GM18508 (cell line): ENCODE measurements at regions not wholly inside any gene's neighbourhood (a gene's known extent, or its start where the extent isn't known, plus 50 kb on each side); places are given as distances from the start of the nearest gene placed in this dataset.

ENCODE experiments used
- ATAC-seq: cut with Tn5 transposase; IDR thresholded peaks from one replicate; pipeline ENCODE4 v1.9.1; 2021; ENCODE audit warnings: moderate number of reproducible peaks; ENCODE audit not compliant: insufficient read depth, unreplicated experiment

DNA sequence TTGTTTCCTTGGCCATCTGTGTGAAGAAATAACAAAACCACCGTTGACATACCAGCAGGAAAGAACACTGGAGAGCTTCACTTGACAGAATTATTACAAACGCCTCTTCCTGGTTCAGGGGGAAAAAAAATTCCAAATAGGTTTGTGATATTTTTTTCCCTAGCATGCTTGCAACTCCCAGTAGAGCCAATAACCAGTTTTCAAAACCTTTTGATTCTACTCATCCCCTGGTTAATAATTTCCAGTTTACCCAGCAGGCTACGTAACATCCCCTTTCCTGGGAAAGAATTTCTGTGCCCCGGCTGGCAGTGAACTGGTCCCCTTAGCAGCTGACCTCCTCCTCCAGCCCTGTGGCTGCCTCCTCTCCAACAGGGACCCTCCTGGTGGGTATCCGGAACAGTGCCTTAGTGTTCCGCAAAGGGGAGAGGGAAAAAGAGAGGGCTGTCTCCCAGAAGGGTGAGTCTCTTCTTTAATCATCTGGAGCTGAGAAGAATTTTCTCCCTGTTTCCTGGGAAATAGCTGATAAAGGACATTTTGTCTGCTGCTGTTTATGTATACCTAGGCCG, 72.8 kb upstream of the BOD1 start:
- no peak for ATAC-seq

DNA sequence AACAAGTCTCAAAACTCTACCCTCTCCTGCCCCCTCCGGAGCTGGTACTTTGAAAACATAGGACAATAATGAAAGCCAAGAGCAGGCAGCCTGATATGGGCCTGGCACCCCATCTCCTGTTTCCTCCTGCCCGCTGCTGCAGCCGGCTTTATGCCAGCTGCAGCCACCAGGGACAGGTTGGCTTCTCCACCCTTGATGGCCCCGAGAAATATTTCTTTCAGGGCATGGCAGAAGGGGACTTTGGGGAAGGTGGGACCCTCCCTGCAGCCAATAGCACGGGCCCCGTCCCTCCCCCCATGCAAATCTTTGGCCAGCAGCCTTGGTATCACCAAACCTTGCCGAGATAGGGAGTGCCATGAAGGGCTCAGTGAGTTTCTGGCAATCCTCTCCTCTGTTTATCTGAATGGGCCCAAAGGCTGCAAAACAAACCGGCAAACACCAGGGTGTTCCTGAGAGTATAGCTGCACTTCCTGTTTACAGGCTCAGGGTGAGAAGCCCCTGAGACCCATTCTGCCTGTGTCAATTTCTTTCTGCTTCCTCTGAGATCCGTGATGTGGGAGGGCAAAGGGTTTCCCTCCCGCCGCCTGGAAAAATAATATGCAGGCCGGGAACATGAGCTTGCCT, 73.4 kb upstream of the BOD1 start:
- no peak for ATAC-seq

DNA sequence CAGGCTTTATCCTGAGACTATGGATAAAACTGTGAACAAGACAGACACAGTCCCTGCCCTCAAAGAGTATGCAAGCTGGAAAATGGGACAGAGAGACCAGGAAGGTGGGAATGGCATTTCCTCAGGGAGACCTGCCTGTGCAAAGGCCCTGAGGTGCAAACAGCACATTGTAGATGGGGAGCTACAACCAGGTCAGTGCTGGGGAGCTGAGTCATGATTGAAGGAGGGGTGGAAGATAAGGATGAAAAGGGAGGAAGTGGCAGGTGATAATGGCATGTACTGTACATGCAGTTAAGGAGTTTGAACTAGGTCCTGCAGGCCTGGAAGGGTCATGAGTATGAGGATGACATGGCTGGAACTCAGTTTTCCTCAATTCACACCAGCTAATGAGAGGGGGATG, 75.5 kb upstream of the BOD1 start:
- no peak for ATAC-seq

DNA sequence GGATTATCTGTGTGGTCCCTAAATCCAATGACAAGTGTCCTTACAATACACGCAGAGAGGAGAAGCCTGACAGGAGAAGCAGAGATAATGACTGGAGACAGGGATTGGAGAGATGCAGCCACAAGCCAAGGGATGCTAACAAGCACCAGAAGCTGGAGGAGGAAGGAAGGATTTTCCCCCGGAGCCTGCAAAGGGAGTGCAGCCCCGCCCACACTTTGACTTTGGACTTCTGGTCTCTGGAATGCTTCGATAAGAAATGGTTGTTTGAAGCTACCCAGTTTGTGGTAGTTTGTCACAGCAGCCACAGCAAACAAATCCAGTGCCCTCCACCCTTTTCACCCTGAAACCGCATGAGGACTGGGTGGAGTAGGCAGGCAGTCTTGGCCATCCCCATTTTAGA, 77.2 kb upstream of the BOD1 start:
- no peak for ATAC-seq

DNA sequence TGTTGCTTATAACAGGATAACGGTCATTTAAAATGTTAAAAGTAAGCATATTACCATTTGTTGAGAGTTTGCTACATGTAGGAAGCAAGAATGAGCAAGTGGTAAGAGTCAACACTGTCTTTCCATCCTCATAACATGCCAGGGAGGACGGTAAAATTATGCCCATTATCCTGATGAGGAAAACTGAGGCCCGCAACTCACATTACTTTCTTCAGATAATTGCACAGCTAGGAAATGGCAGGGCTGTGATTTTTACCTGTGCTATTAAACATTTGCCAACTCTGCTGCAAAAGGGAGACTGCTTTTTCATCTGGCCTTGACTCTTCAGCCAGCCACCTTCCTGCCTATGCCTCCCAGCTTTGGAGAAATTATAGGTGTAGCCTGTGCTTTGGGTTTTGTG, 79.8 kb upstream of the BOD1 start:
- no peak for ATAC-seq

DNA sequence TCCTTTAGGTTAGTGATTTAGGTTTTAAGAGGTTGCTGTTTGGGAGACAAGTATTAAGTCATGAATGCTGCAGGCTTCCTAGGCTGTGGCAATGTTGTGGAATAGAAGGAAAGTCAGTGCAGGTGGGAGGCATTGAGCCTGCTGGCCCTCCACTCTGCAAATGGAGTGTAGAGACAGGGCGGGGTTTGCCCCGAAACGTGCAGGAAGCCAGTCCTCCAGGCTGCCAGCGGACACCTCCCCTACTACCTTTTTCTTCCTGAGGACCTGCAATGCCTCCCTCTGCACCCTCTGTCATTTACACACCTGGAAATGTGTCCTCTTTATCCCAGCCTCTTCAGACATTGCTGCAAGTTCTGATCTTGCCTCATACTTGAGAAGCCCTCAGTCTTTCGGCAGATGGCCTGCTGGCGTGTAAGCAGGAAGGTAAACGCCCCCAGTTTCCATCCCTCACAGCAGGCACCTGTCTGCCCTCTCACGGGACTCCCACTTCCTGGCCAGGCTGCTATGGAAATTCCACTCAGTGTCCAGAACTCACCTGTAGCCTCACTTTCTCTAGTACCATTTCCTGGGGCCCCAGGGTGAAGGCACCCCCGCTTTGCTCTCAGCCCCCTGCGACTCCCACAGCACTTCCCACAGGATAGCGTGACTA, 81.6 kb upstream of the BOD1 start:
- no peak for ATAC-seq

DNA sequence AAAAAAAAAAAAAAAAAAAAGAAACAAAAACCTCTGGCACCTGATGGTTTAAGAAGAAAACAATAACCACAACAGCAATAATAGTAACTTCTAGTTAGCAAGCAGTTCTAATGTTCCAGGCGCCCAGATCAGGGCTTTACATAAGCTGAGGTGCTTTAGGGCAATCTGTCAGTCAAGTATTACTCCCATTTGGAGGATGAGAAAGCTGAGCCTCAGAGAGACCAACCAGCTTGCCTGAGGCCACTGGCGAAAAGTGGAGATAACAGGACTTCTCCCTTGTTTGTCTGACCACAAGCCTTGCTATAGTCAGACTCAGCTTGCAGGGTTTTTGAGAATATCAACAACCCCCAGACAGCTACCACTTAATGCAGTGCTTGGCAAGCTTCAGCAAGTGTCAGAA, 83.5 kb upstream of the BOD1 start:
- ATAC-seq: no peak

DNA sequence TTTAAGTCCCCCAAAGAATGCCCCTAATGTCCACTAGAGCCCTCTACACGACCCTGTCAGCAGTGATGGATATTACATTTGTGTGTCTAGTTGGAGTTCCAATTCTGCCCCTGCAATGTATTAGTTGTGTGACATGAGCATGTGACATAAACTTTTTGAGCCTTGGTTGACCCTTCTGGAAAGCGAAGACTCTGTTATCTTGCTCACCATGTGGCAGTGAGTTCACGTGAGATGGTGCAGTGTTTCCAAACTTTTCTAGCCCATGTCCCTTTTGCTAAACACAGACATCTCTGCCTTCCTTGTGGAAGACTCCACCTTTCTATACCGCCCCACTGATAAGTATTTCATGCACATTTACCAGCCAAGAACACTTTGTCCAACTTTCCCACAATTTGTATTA, 87.0 kb upstream of the BOD1 start:
- no peak for ATAC-seq

DNA sequence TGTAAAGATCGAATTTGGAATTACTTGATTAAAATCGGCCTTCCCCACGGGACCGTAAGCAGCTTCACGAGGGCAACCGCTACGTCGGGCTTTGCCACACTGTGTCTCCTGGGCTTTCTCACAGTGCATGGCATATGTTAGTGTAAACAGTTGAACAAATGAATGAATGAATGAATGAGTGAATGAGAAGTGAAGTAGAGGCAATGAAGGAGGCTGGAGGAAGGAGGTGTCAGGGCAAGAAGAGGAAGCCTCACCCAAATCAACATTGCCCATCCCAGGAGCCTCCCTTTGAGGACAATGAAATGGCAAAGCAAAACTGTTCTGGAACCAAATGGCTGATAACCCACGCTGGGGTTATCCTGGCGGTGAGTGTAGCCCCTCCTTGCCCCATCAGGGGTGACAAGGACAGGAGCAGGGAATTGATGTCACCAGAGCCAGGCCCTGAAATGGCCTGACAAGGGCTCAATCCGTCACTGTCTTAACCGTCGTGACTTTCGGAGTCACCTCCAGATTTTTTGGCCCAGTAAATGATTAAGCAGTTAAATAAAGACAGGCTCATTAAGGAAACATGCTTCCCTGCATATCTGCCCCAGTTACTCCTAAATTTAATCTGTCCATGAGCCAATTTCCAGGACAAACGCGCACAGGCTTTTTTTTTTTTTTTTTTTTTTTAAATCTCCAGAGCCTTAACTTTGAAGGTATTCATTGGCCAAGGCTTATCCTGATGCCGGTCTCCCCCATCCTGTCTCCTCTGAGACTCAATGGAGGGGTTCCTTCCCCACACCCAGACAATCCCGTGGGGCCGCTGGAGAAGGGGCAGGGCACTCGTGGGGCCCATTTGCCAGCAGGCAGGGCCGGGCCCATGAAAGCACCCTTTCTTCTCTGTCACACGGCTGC, 88.4 kb upstream of the BOD1 start:
- ATAC-seq: no peak

DNA sequence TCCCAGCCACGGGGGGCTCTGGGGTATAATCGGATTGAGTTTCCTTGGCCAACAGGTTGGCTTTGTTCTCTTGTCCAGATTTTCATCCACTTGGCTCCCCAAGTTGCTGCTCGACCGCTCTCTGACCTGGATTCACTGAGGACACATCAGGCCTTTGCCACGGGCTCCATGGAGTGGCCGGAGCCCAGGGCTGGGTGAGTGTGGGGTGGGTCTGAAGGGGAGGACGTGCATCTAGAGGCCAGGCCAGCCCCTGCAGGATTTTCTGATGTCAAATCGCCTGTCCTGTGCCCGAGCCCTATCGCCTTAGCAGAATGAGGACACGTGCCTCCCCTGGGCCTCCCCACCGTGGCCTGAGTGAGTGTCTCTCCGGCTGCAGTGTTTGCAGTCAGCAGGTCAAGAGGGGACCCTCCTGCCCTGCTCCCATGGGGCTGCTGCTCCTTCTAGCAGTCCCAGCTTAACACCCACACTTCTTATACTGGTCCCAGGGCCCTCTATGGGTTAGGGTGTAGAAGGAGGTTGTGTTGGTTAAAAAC, 89.1 kb upstream of the BOD1 start:
- no peak for ATAC-seq

DNA sequence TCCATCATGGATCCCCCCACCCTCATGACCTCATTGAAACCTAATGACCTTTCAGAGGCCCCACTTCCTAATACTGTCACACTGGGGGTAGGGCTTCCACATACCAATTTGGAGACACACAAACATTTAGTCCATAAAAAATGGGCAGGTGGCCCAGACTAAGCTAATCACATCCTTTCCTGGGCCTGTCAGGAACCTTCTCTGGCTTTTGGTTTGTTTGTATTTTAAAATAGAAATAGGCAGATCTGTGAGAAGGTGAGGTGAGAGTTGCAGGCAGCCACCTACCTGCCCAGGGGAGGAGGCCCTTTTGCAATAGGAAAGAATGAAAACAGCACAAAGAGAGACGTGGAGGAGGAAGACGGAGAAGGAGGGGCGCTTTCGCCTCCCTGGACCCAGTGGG, 90.2 kb upstream of the BOD1 start:
- ATAC-seq: no peak

DNA sequence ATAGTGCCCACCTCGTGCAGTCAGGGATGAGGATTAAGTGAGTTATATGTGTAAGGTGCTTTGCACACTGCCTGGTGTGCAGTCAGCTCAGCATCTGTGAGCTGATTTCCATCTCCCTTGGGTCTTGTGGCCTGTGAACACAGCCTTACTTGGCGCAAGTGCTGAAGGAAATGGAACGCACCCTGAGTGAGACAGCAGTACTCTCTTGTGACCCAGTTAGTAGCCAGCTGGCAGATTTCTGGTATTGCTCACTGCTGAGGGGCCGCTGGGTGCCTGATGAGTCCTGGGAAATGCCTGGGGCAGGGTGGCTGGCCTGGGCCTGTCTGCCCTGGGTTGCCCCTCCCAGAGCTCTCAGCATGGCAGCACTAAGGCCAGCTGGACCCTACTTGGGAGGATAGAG, 90.9 kb upstream of the BOD1 start:
- peak; percentile 45 for ATAC-seq

DNA sequence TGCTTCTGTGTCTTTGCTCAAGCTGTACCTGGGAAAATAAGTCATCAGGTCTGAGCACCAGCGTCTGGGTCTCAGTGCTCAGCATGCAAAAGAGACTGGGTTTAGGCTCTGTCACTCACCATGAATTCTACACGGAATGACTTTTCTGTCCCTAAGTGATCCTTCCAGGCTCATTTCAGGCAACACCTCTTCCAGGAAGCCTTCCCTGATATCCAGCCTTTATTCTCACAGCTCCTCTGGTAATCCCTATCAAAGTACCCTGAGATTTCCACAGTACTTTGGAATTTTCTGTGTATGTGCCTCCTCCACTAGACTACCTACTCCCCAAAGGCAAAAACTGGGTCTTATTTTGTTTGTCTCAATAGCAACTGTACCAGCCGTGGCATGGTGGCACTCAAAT, 92.7 kb upstream of the BOD1 start:
- ATAC-seq: no peak

DNA sequence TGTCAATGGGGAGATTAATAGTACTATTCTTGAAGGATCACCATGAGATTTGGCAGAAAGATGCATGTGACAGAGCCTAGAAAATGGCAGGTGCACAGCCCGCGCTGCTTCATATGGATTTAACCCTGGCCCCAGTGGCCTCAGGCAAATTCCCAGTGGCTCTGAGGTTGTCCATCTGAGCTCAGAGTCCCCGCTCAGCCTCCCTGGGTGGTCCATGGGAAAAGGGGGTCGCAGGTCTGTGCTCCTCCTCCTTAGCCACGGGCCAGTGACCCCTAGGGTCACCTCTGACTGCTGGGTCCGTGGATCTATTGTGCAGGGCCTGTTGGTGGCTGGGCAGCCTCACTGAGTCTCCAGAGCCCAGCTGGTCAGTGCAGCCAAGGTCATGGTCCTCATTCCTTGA, 93.3 kb upstream of the BOD1 start:
- no peak for ATAC-seq

DNA sequence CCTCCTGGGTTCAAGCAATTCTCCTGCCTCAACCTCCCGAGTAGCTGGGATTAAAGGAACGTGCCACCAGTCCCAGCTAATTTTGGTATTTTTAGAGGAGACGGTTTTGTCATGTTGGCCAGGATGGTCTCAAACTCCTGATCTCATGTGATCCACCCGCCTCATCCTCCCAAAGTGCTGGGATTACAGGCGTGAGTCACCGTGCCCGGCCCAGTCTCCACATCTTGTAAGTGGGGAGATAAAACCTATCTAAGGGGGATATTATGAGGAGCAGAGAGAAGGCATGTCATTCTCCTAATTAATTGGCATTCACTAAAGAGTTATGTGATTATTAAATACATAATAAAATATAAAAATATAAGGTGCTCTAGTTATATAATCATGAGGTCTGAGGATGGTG, 94.1 kb upstream of the BOD1 start:
- ATAC-seq: no peak

DNA sequence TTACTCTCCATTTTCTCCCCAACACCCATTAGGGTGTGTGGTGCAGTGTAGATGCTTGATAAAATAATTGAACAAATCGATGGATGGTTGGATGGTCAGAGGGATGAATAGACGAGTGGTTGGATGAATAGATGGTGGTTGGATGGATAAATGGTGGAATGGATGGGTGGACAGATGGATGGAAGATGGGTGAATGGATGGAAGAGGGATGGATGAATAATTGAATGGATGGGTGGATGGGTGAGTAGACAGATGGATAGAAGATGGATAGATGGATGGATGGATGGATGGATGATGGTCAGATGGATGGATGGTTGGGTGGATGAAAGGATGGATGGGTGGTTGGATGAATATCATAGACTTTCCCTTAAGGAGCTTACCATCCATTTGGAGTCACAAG, 95.0 kb upstream of the BOD1 start:
- ATAC-seq: no peak

DNA sequence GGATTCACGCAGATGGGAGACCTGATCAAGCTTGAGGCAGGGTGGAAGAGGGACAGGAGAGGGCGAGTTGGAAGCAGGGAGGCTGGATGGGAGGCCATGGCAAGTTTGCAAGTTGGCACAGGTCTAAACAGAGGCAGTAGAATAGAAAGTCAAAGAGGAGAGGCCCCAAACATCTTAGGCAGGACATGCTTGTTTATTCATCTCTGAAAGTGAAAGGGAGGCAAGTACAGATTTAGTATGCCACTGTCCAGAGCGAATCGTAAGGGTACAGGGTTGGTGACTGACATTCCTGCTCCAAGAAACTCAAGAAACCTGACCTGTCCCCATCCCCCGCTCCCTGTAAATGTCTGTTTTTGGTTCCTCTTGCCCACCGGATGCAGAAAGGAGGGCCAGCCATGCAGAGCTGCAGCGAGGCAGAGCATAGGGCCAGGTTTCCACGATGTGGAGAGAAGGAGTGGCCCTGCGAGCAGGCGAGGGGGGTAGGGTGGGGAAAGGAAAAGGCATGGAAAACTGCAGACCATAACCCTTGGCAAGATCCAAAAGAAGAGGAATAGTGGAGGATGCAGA, 96.2 kb upstream of the BOD1 start:
- ATAC-seq: no peak

DNA sequence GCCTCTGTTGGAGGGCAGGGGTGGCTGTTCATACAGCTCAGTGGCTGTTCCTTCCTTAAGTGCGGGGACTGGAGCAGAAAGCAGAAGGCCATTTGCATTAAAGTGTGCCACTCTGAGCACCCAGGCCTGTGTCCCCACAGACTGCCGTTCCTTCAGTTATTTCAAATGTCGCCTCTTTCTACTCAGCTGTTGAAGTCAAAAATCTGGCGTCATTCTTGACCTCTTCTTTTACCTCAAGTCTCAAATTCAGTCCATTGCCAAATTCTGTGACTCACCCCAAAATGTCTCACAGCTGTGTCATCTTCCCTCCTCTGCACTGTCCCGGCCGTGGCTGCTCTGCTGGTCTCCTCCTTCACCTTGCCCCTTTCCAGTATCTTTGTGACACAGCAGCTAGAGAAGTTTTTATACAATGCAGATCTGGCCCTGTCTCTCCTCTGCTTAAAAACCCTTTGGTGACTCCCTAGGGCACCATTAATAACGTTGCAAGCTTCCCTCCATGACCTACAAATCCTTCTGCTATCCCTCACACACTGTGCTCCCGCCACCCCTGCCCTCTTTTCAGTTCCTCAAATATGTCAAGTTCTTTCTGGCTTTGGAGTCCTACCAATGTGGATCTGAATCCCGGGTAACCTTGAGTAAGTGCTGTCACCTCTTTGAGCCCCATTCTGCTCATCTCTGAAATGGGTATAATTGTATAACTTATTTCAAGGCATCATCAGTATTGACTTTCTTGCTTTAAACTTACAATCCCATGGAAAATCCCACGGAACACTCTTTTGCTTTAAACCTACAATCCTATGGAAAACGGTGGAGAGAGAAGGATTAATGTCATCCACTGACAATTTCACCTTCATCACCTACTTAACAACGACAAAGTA, 98.3 kb upstream of the BOD1 start:
- no peak for ATAC-seq

DNA sequence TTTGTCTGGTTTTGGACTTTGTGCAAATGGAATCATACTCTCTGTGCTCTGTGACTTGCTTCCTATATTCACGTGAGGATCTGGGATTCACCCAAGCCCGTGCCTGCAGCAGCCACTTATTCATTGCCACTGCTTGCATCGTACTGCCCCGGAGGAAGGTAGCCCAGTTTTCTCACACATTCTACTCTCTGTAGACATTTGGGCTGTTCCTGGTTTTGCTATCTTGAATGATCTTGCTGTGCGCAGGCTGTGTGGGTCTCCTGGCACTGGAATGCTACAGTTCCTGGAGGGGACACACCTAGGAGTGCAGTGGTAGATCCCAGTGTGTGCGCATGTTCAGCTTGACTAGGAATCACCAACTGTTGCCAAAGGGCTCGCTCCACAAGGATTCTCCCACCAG, 99.2 kb upstream of the BOD1 start:
- ATAC-seq: no peak
